MM.1S (cell line): ENCODE measurements at regions not wholly inside any gene's neighbourhood (a gene's known extent, or its start where the extent isn't known, plus 50 kb on each side); places are given as distances from the start of the nearest gene placed in this dataset.
"Not testable (repeated sequence)": the region's sequence is repeated elsewhere in the genome, so short reads cannot be mapped to it uniquely, and the experiment has no call there.

Experiments
- DNase-seq: peaks from one replicate; pipeline ENCODE4 v3.0.0-alpha.2; 2015
- H2AFZ ChIP-seq: fragments of 300-600 bp; sonication (generic); 2 replicates; pipeline ENCODE4 v1.6.0; 2016; ENCODE audit warnings: antibody characterized with exemption, low read length
- H3F3A ChIP-seq: fragments of 300-600 bp; sonication (generic); 2 replicates; pipeline ENCODE4 v1.6.1; 2016; ENCODE audit warnings: mild to moderate bottlenecking, antibody characterized with exemption, low read length, moderate library complexity, mixed read lengths; ENCODE audit not compliant: insufficient read depth
- H3K27ac ChIP-seq: fragments of 300-600 bp; sonication (generic); 2 replicates; pipeline ENCODE4 v1.5.1; 2016; ENCODE audit warnings: mild to moderate bottlenecking, low read length
- H3K27me3 ChIP-seq: fragments of 300-600 bp; sonication (generic); replicated peaks from 2 replicates; pipeline ENCODE4 v1.6.0; 2016; ENCODE audit warnings: low read length; ENCODE audit not compliant: insufficient read depth
- H3K36me3 ChIP-seq: fragments of 300-600 bp; sonication (generic); replicated peaks from 2 replicates; pipeline ENCODE4 v1.6.1; 2016; ENCODE audit warnings: mild to moderate bottlenecking, low read length, mixed read lengths; ENCODE audit not compliant: insufficient read depth
- H3K4me1 ChIP-seq: fragments of 300-600 bp; sonication (generic); 2 replicates; pipeline ENCODE4 v1.6.1; 2016; ENCODE audit warnings: low read length, mixed read lengths
- H3K4me2 ChIP-seq: fragments of 300-600 bp; sonication (generic); 2 replicates; pipeline ENCODE4 v1.6.0; 2016; ENCODE audit warnings: low read depth, low read length
- H3K4me3 ChIP-seq: fragments of 300-600 bp; sonication (generic); 2 replicates; pipeline ENCODE4 v1.5.1; 2016; ENCODE audit warnings: low read length, mixed read lengths
- H3K79me2 ChIP-seq: fragments of 300-600 bp; sonication (generic); 2 replicates; pipeline ENCODE4 v1.6.1; 2016; ENCODE audit warnings: mixed run types, low read length, mixed read lengths
- H3K9ac ChIP-seq: fragments of 300-600 bp; sonication (generic); 2 replicates; pipeline ENCODE4 v1.6.1; 2016; ENCODE audit warnings: low read length, mixed read lengths
- H3K9me2 ChIP-seq: fragments of 300-600 bp; sonication (generic); replicated peaks from 2 replicates; pipeline ENCODE4 v1.6.1; 2016; ENCODE audit warnings: mild to moderate bottlenecking, low read length, mixed read lengths; ENCODE audit not compliant: insufficient read depth
- H3K9me3 ChIP-seq: fragments of 300-600 bp; sonication (generic); replicated peaks from 2 replicates; pipeline ENCODE4 v1.6.1; 2016; ENCODE audit warnings: mild to moderate bottlenecking, low read length, mixed read lengths; ENCODE audit not compliant: insufficient read depth
- H4K20me1 ChIP-seq: fragments of 300-600 bp; sonication (generic); 2 replicates; pipeline ENCODE4 v1.6.1; 2016; ENCODE audit warnings: mild to moderate bottlenecking, low read length, moderate library complexity, mixed read lengths; ENCODE audit not compliant: insufficient read depth
- CTCF ChIP-seq: fragments of 300-600 bp; sonication (generic); IDR thresholded peaks from 2 replicates; pipeline ENCODE4 v1.5.1; 2016; ENCODE audit warnings: antibody characterized with exemption, low read length, mixed read lengths
- EZH2 ChIP-seq: fragments of 300-600 bp; sonication (generic); optimal IDR thresholded peaks from 2 replicates; pipeline ENCODE3; 2017; ENCODE audit warnings: low read depth, mild to moderate bottlenecking, antibody characterized with exemption, low read length, mixed read lengths
- EZH2phosphoT487 ChIP-seq: fragments of 300-600 bp; sonication (generic); IDR thresholded peaks from 2 replicates; pipeline ENCODE4 v1.6.1; 2018; ENCODE audit warnings: antibody characterized with exemption, low read length

GRCh38 chr10:131035779-131036178 lies 275.7 kb downstream of the TCERG1L start:
- TF ChIP-seq EZH2 (no peak), CTCF (no peak), EZH2phosphoT487 (no peak)
- DNase-seq, result no peak
- Histone ChIP-seq H3K27ac (no peak overlapping the region), H3K4me3 (no peak overlapping the region), H3K27me3 (no peaks in the 10 kb centered on the region; the same call in 1 of the 2 replicates), H3K9ac (no peak overlapping the region), H4K20me1 (no peaks in the 10 kb centered on the region), H3K79me2 (no peaks in the 10 kb centered on the region), H2AFZ (no peak overlapping the region), H3K4me1 (no peaks in the 10 kb centered on the region), H3K9me2 (no peaks in the 10 kb centered on the region), H3K4me2 (no peak overlapping the region), H3K9me3 (no peaks in the 10 kb centered on the region), H3F3A (no peaks in the 10 kb centered on the region), H3K36me3 (no peaks in the 10 kb centered on the region)

- Histone ChIP-seq H3K9ac (no peak overlapping the region), H3K4me2 (no peak overlapping the region), H3K36me3 (no peaks in the 10 kb centered on the region), H3K9me2 (no peaks in the 10 kb centered on the region), H3K4me1 (no peaks in the 10 kb centered on the region), H3K27ac (no peak overlapping the region), H3F3A (no peaks in the 10 kb centered on the region), H3K4me3 (no peak overlapping the region), H3K27me3 (no peaks in the 10 kb centered on the region; the same call in 1 of the 2 replicates), H2AFZ (no peak overlapping the region), H3K79me2 (no peaks in the 10 kb centered on the region), H4K20me1 (no peaks in the 10 kb centered on the region), H3K9me3 (no peaks in the 10 kb centered on the region)
- DNase-seq, result no peak
- TF ChIP-seq EZH2phosphoT487, result no peak
- no peak for TF ChIP-seq CTCF
Observed at GRCh38 chr10:131038056-131038455, 273.5 kb downstream of the TCERG1L start.

GRCh38 chr10:131041031-131041430 lies 270.5 kb downstream of the TCERG1L start:
- no peaks in the 10 kb centered on the region for H3K36me3 ChIP-seq
- TF ChIP-seq EZH2 (no peak), EZH2phosphoT487 (no peak), CTCF (no peak)
- H4K20me1 ChIP-seq, result no peaks in the 10 kb centered on the region
- no peak overlapping the region for H3K9ac ChIP-seq
- no peak for DNase-seq
- no peaks in the 10 kb centered on the region for H3K4me1 ChIP-seq
- H3K9me2 ChIP-seq, result no peaks in the 10 kb centered on the region
- H3K79me2 ChIP-seq, result no peaks in the 10 kb centered on the region
- H3K4me2 ChIP-seq, result no peak overlapping the region
- H3F3A ChIP-seq, result no peaks in the 10 kb centered on the region
- no peaks in the 10 kb centered on the region for H3K9me3 ChIP-seq
- no peak overlapping the region for H3K4me3 ChIP-seq
- no peaks in the 10 kb centered on the region for H3K27me3 ChIP-seq
- no peak overlapping the region for H2AFZ ChIP-seq
- H3K27ac ChIP-seq, result no peak overlapping the region

- H3K4me2 ChIP-seq, result no peak overlapping the region
- no peak overlapping the region for H2AFZ ChIP-seq
- H3K27ac ChIP-seq, result no peak overlapping the region
- H3K79me2 ChIP-seq, result no peaks in the 10 kb centered on the region
- no peak for TF ChIP-seq CTCF
- no peak for TF ChIP-seq EZH2phosphoT487
- TF ChIP-seq EZH2, result no peak
- no peaks in the 10 kb centered on the region for H3F3A ChIP-seq
- no peak overlapping the region for H3K9ac ChIP-seq
- DNase-seq, result no peak
- no peaks in the 10 kb centered on the region for H3K4me1 ChIP-seq
- no peaks in the 10 kb centered on the region for H3K27me3 ChIP-seq
- no peaks in the 10 kb centered on the region for H3K9me3 ChIP-seq
- no peaks in the 10 kb centered on the region for H3K36me3 ChIP-seq
- no peak overlapping the region for H3K4me3 ChIP-seq
- H4K20me1 ChIP-seq, result no peaks in the 10 kb centered on the region
- H3K9me2 ChIP-seq, result no peaks in the 10 kb centered on the region
Observed at GRCh38 chr10:131041441-131041840, 270.1 kb downstream of the TCERG1L start.

GRCh38 chr10:131042015-131042414 lies 269.5 kb downstream of the TCERG1L start:
- H3K9me2 ChIP-seq, H3K4me1 ChIP-seq, H3K4me3 ChIP-seq, H3K27me3 ChIP-seq, H2AFZ ChIP-seq, H3K9me3 ChIP-seq, H3F3A ChIP-seq, DNase-seq, H4K20me1 ChIP-seq, H3K27ac ChIP-seq, H3K36me3 ChIP-seq, H3K4me2 ChIP-seq, H3K9ac ChIP-seq, H3K79me2 ChIP-seq: not testable (repeated sequence)
